H1 (cell line): ENCODE measurements at regions not wholly inside any gene's neighbourhood (a gene's known extent, or its start where the extent isn't known, plus 50 kb on each side); places are given as distances from the start of the nearest gene placed in this dataset.

Experiments used
- CTCF ChIA-PET: fragments of 300-600 bp; sonication (Branson Sonifier 250); formaldehyde crosslinking; loops from one replicate; lab custom pipeline; 2021; ENCODE audit not compliant: partially characterized antibody; lab: Charles Lee
- POLR2A ChIA-PET: fragments of 300-600 bp; sonication (Branson Sonifier 250); formaldehyde crosslinking; loops from one replicate; lab custom pipeline; 2021; ENCODE audit warnings: inconsistent platforms; ENCODE audit not compliant: partially characterized antibody; lab: Charles Lee
- DNase-seq, 2 experiments: peaks; one replicate each; pipeline versions ENCODE4 v3.0.0 to v3.0.0-alpha.2; 2010 to 2022; ENCODE audit warnings: low spot score in 2 of 2, low read depth in 1 of 2, mixed read lengths in 1 of 2
- FAIRE-seq: peaks from 2 replicates; lab custom pipeline; 2011; peaks lifted over from hg19 to GRCh38; lab: Jason Lieb, UNC
- H2AFZ ChIP-seq: 2 replicates; pipeline ENCODE4 v1.8.1; 2012; ENCODE audit warnings: low read length, inconsistent platforms
- H2AK5ac ChIP-seq: 2 replicates; pipeline ENCODE4 v1.6.1; 2013; ENCODE audit warnings: low read depth, low read length
- H2BK120ac ChIP-seq: replicated peaks from 2 replicates; pipeline ENCODE3; 2013; ENCODE audit warnings: low read depth, low read length, inconsistent platforms
- H2BK12ac ChIP-seq: 2 replicates; pipeline ENCODE4 v1.6.1; 2013; ENCODE audit warnings: low read depth, low read length
- H2BK15ac ChIP-seq: 2 replicates; pipeline ENCODE4 v1.6.1; 2013; ENCODE audit warnings: low read length
- H2BK20ac ChIP-seq: 2 replicates; pipeline ENCODE4 v1.6.1; 2013; ENCODE audit warnings: low read length
- H2BK5ac ChIP-seq: 2 replicates; pipeline ENCODE4 v1.6.1; 2013; ENCODE audit warnings: low read depth, low read length
- H3K14ac ChIP-seq: 2 replicates; pipeline ENCODE4 v1.6.1; 2013; ENCODE audit warnings: inconsistent platforms; ENCODE audit not compliant: insufficient read length
- H3K18ac ChIP-seq: 2 replicates; pipeline ENCODE4 v1.6.1; 2013; ENCODE audit warnings: low read length; ENCODE audit errors: extremely low read depth
- H3K23ac ChIP-seq: 2 replicates; pipeline ENCODE4 v1.6.1; 2013; ENCODE audit warnings: inconsistent platforms; ENCODE audit not compliant: insufficient read length
- H3K23me2 ChIP-seq: 2 replicates; pipeline ENCODE4 v1.6.1; 2013; ENCODE audit warnings: low read depth, low read length
- H3K27ac ChIP-seq: 2 replicates; pipeline ENCODE4 v1.6.1; 2011; ENCODE audit warnings: low read depth, low read length, inconsistent platforms
- H3K27me3 ChIP-seq, 4 experiments: replicated peaks in 1 of 4; 1 replicate in 1 of 4; 2 replicates in 3 of 4; pipeline versions ENCODE4 v1.6.1 to v1.8.1; 2011 to 2013; ENCODE audit warnings: low read length in 3 of 4, mild to moderate bottlenecking in 3 of 4, inconsistent platforms in 2 of 4, mixed read lengths in 2 of 4, moderate library complexity in 1 of 4; ENCODE audit not compliant: control insufficient read depth in 3 of 4, insufficient read depth in 3 of 4; ENCODE audit errors: extremely low read depth in 1 of 4
- H3K36me3 ChIP-seq, 4 experiments: 2 replicates each; pipeline versions ENCODE4 v1.6.1 to v1.8.1; 2011 to 2013; ENCODE audit warnings: mild to moderate bottlenecking in 4 of 4, low read length in 3 of 4, moderate library complexity in 2 of 4, control low read depth in 1 of 4, inconsistent platforms in 1 of 4; ENCODE audit not compliant: insufficient read depth in 4 of 4, control insufficient read depth in 2 of 4
- H3K4ac ChIP-seq: replicated peaks from 2 replicates; pipeline ENCODE3; 2013; ENCODE audit warnings: low read length, low read depth, mixed read lengths, inconsistent platforms; ENCODE audit not compliant: insufficient read length
- H3K4me1 ChIP-seq, 4 experiments: replicated peaks in 1 of 4; 1 replicate in 1 of 4; 2 replicates in 3 of 4; pipeline versions ENCODE4 v1.6.1 to v1.8.1; 2011 to 2013; ENCODE audit warnings: low read length in 3 of 4, inconsistent platforms in 2 of 4, mixed read lengths in 1 of 4; ENCODE audit not compliant: insufficient read depth in 4 of 4, control insufficient read depth in 3 of 4
- H3K4me2 ChIP-seq, 2 experiments: 2 replicates each; pipeline versions ENCODE4 v1.6.1 to v1.8.1; 2011 to 2013; ENCODE audit warnings: low read depth in 2 of 2, low read length in 2 of 2, control low read depth in 1 of 2, inconsistent platforms in 1 of 2, mild to moderate bottlenecking in 1 of 2; ENCODE audit not compliant: insufficient read depth in 1 of 2
- H3K4me3 ChIP-seq, 4 experiments: fragments of 200-600, 300-600 bp in 1 of 4; sonication (generic), shearing (Covaris generic), sonication (Bioruptor Twin) in 1 of 4; 2 replicates each; pipeline versions ENCODE4 v1.5.1 to v1.8.1; 2011 to 2016; ENCODE audit warnings: low read length in 4 of 4, low read depth in 3 of 4, control low read depth in 2 of 4, inconsistent platforms in 2 of 4, mild to moderate bottlenecking in 2 of 4, mixed read lengths in 1 of 4, moderate library complexity in 1 of 4; ENCODE audit not compliant: insufficient read depth in 2 of 4; ENCODE audit errors: extremely low read depth in 1 of 4
- H3K56ac ChIP-seq: replicated peaks from 2 replicates; pipeline ENCODE3; 2013; ENCODE audit warnings: low read depth, mild to moderate bottlenecking, mixed read lengths, low read length, inconsistent platforms; ENCODE audit not compliant: insufficient read length
- H3K79me1 ChIP-seq: 2 replicates; pipeline ENCODE4 v1.6.1; 2013; ENCODE audit warnings: low read depth, low read length, control low read depth
- H3K79me2 ChIP-seq, 2 experiments: 2 replicates each; pipeline versions ENCODE4 v1.6.1 to v1.8.1; 2012 to 2013; ENCODE audit warnings: low read length in 2 of 2, mild to moderate bottlenecking in 2 of 2, inconsistent platforms in 1 of 2; ENCODE audit not compliant: insufficient read depth in 2 of 2, control insufficient read depth in 1 of 2
- H3K9ac ChIP-seq, 4 experiments: replicated peaks in 1 of 4; 1 replicate in 1 of 4; 2 replicates in 3 of 4; pipeline versions ENCODE4 v1.6.1 to v1.8.1; 2011 to 2013; ENCODE audit warnings: low read depth in 3 of 4, low read length in 3 of 4, control low read depth in 2 of 4, mild to moderate bottlenecking in 2 of 4, moderate library complexity in 2 of 4, inconsistent platforms in 1 of 4; ENCODE audit errors: extremely low read depth in 1 of 4
- H3K9me3 ChIP-seq, 2 experiments: 2 replicates each; pipeline versions ENCODE4 v1.6.1 to v1.8.1; 2012 to 2013; ENCODE audit warnings: mild to moderate bottlenecking in 2 of 2, moderate library complexity in 2 of 2, control low read depth in 1 of 2, inconsistent platforms in 1 of 2, low read depth in 1 of 2, low read length in 1 of 2, mixed read lengths in 1 of 2; ENCODE audit not compliant: insufficient read depth in 2 of 2
- H4K20me1 ChIP-seq, 2 experiments: replicated peaks in 1 of 2; 2 replicates each; pipeline versions ENCODE3 to v1.8.1; 2011 to 2013; ENCODE audit warnings: inconsistent platforms in 2 of 2, low read length in 2 of 2, mild to moderate bottlenecking in 1 of 2; ENCODE audit not compliant: insufficient read depth in 2 of 2, control insufficient read depth in 1 of 2
- H4K5ac ChIP-seq: 2 replicates; pipeline ENCODE4 v1.6.1; 2013; ENCODE audit warnings: low read length, low read depth, mixed read lengths, inconsistent platforms; ENCODE audit not compliant: insufficient read length
- H4K8ac ChIP-seq: 2 replicates; pipeline ENCODE4 v1.8.0; 2013; ENCODE audit warnings: mild to moderate bottlenecking, moderate library complexity, low read length, inconsistent platforms; ENCODE audit not compliant: insufficient read depth; ENCODE audit errors: extremely low read depth
- H4K91ac ChIP-seq: replicated peaks from 2 replicates; pipeline ENCODE3; 2013; ENCODE audit warnings: low read length, mixed read lengths, inconsistent platforms; ENCODE audit not compliant: insufficient read length
- ASH2L ChIP-seq: fragments of 200-600, 300-600 bp; sonication (generic); IDR thresholded peaks from one replicate; pipeline ENCODE4 v1.7.1; 2017; ENCODE audit warnings: low read length
- BACH1 ChIP-seq: IDR thresholded peaks from 2 replicates; pipeline ENCODE4 v1.6.1; 2012; ENCODE audit warnings: low read length, improper control_type of control experiment
- BCL11A ChIP-seq, 2 experiments: IDR thresholded peaks; one replicate each; pipeline ENCODE4 v1.6.1; 2011; ENCODE audit warnings: low read depth in 2 of 2, low read length in 2 of 2, mild to moderate bottlenecking in 2 of 2
- CREB1 ChIP-seq: IDR thresholded peaks from 2 replicates; pipeline ENCODE4 v1.6.1; 2012; ENCODE audit warnings: inconsistent platforms
- CTBP2 ChIP-seq: IDR thresholded peaks from 2 replicates; pipeline ENCODE4 v1.7.0; 2011; ENCODE audit warnings: borderline replicate concordance, mild to moderate bottlenecking, moderate library complexity, mixed read lengths, low read length; ENCODE audit not compliant: insufficient read depth, insufficient read length
- EZH2 ChIP-seq: fragments of 200-600 bp; sonication (generic); IDR thresholded peaks from 2 replicates; pipeline ENCODE4 v1.7.1; 2012; ENCODE audit warnings: low read depth, mild to moderate bottlenecking, moderate library complexity, low read length, inconsistent platforms; ENCODE audit not compliant: severe bottlenecking
- JUND ChIP-seq: IDR thresholded peaks from 2 replicates; pipeline ENCODE4 v1.6.1; 2011; ENCODE audit warnings: mild to moderate bottlenecking, improper control_type of control experiment, low read length
- RBBP5 ChIP-seq: IDR thresholded peaks from 2 replicates; pipeline ENCODE4 v1.7.1; 2012; ENCODE audit warnings: low read depth, mild to moderate bottlenecking, inconsistent platforms, low read length, moderate library complexity, borderline replicate concordance
- RNF2 ChIP-seq: fragments of 200-900, 300-1000 bp; sonication (generic); IDR thresholded peaks from 2 replicates; pipeline ENCODE4 v1.7.1; 2016; ENCODE audit warnings: borderline replicate concordance, low read depth, mild to moderate bottlenecking, antibody characterized with exemption, low read length; ENCODE audit not compliant: poor library complexity, severe bottlenecking; ENCODE audit errors: missing control alignments
- SIX5 ChIP-seq: IDR thresholded peaks from 2 replicates; pipeline ENCODE4 v1.6.1; 2011; ENCODE audit warnings: mild to moderate bottlenecking, low read depth, low read length
- SP1 ChIP-seq: IDR thresholded peaks from 2 replicates; pipeline ENCODE4 v1.6.1; 2011; ENCODE audit warnings: low read depth, low read length
- SP4 ChIP-seq: IDR thresholded peaks from 2 replicates; pipeline ENCODE4 v1.6.1; 2012; ENCODE audit warnings: low read length, inconsistent platforms
- SRF ChIP-seq: IDR thresholded peaks from 2 replicates; pipeline ENCODE4 v1.6.1; 2011; ENCODE audit warnings: mild to moderate bottlenecking, low read depth, low read length, moderate library complexity
- SUZ12 ChIP-seq: fragments of 200-600 bp; sonication (generic); IDR thresholded peaks from 2 replicates; pipeline ENCODE4 v1.6.1; 2012; ENCODE audit warnings: mild to moderate bottlenecking, inconsistent platforms, low read length, moderate library complexity, mixed read lengths
- YY1 ChIP-seq: IDR thresholded peaks from 2 replicates; pipeline ENCODE4 v1.6.1; 2011; ENCODE audit warnings: low read depth, mild to moderate bottlenecking, low read length
- WGBS, 2 experiments: shearing (Covaris generic) in 1 of 2; methylation state at CpG; one replicate each; pipeline versions ENCODE4 v1.1.6 to v1.1.7; 2013 to 2015; ENCODE audit warnings: low lambda C conversion rate in 2 of 2, mixed read lengths in 2 of 2, inconsistent platforms in 1 of 2, low coverage in 1 of 2, missing lambda C conversion rate in 1 of 2; ENCODE audit not compliant: insufficient replicate concordance in 2 of 2, insufficient coverage in 1 of 2, insufficient read length in 1 of 2; ENCODE audit errors: extremely low coverage in 1 of 2, missing lambda C conversion rate in 1 of 2; 5-methylcytosine and 5-hydroxymethylcytosine counted together

DNA sequence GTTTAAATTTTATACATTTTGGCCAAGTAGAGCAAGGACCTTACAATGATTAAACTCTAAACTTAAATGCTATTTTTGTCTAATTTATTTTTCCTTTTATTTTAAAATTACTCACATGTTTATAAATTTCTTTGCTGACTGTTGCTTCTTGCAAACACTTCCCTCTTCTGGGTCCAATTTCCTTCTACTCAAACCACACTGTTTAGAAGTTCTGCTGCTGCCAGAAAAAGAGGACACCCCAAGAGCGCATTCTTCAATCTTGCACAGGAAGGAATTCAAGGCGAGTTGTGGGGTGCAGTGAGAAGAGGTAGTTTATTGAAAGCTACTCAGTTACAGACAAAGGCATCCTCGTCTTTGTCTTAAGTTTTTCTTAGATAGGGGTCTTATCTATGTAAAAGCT is 88.5 kb upstream of the NEK7 start:
- H4K8ac ChIP-seq: no peak overlapping the region
- FAIRE-seq (no peak), DNase-seq (no peak)
- no peak overlapping the region for H2BK120ac ChIP-seq
- H3K9ac ChIP-seq: no peak overlapping the region
- H2BK12ac ChIP-seq: no peak overlapping the region
- H3K27me3 ChIP-seq: no peaks in the 10 kb centered on the region
- H4K5ac ChIP-seq: no peak overlapping the region
- H3K27ac ChIP-seq: no peak overlapping the region
- H3K4me2 ChIP-seq: no peak overlapping the region
- no peak overlapping the region for H2BK15ac ChIP-seq
- H4K91ac ChIP-seq: no peak overlapping the region
- no peak overlapping the region for H2AK5ac ChIP-seq
- H3K4ac ChIP-seq: no peak overlapping the region
- no peaks in the 10 kb centered on the region for H3K23me2 ChIP-seq
- no peak overlapping the region for H3K14ac ChIP-seq
- no peaks in the 10 kb centered on the region for H3K79me1 ChIP-seq
- H3K56ac ChIP-seq: no peak overlapping the region
- H3K23ac ChIP-seq: no peak overlapping the region
- H2AFZ ChIP-seq: peak overlapping the region; percentile 94
- no peak overlapping the region for H3K4me3 ChIP-seq
- H3K18ac ChIP-seq: no peak overlapping the region
- no peaks in the 10 kb centered on the region for H3K79me2 ChIP-seq
- TF ChIP-seq SUZ12: no peak
- TF ChIP-seq EZH2: no peak
- TF ChIP-seq BACH1: no peak
- no peak for TF ChIP-seq SIX5
- no peak for TF ChIP-seq RNF2
- no peak for TF ChIP-seq SP4
- no peak for TF ChIP-seq ASH2L
- TF ChIP-seq SRF: no peak
- TF ChIP-seq JUND: no peak
- no peak for TF ChIP-seq CREB1
- no peak for TF ChIP-seq BCL11A (IDR thresholded peaks at IDR 0.05; ENCODE audit: low read depth in 2 of 2, low read length in 2 of 2)
- TF ChIP-seq RBBP5: no peak
- no peak for TF ChIP-seq CTBP2
- no peak for TF ChIP-seq SP1
- no peak for TF ChIP-seq YY1
- H3K36me3 ChIP-seq: no peaks in the 10 kb centered on the region
- H4K20me1 ChIP-seq: no peaks in the 10 kb centered on the region
- no peak overlapping the region for H2BK5ac ChIP-seq
- H3K4me1 ChIP-seq: no peaks in the 10 kb centered on the region
- POLR2A ChIA-PET: no interaction called here
- H3K9me3 ChIP-seq: no peaks in the 10 kb centered on the region
- H2BK20ac ChIP-seq: no peak overlapping the region
- CTCF ChIA-PET: interaction anchor here (0.9 to 2.2 kb wide), 5 partner anchors 11 to 1111 kb away, joined by 3 to 5 read pairs (median 5); no protein-coding TSS in a partner anchor
- WGBS, 2 experiments: 86% methylated on average over 3 of the region's 3 CpGs; no CpG with 5 or more reads in 1 of the 2 experiments
